Brain pericyte (primary cell): ENCODE measurements at regions not wholly inside any gene's neighbourhood (a gene's known extent, or its start where the extent isn't known, plus 50 kb on each side); places are given as distances from the start of the nearest gene placed in this dataset.
"Not testable (repeated sequence)": the region's sequence is repeated elsewhere in the genome, so short reads cannot be mapped to it uniquely, and the experiment has no call there.

Experiments
- DNase-seq: peaks from one replicate; pipeline ENCODE4 v3.0.0-alpha.2; 2012; ENCODE audit warnings: low read depth, low spot score

- DNase-seq = not testable (repeated sequence)
Observed at GRCh38 chr2:91604629-91605028, 2913.2 kb downstream of the RPIA start.

GRCh38 chr2:91623739-91624138, 2932.3 kb downstream of the RPIA start:
- DNase-seq = not testable (repeated sequence)

GRCh38 chr2:91628471-91628870, 2937.0 kb downstream of the RPIA start:
- not testable (repeated sequence) for DNase-seq

GRCh38 chr2:91657193-91657592, 2965.7 kb downstream of the RPIA start:
- DNase-seq = peak; percentile 5

- DNase-seq = not testable (repeated sequence)
Observed at GRCh38 chr2:91658336-91658735, 2966.9 kb downstream of the RPIA start.

GRCh38 chr2:91659189-91659916, 2967.9 kb downstream of the RPIA start:
- not testable (repeated sequence) for DNase-seq

- DNase-seq = not testable (repeated sequence)
Observed at GRCh38 chr2:91659917-91660275, 2968.4 kb downstream of the RPIA start.

- not testable (repeated sequence) for DNase-seq
Observed at GRCh38 chr2:91667341-91667740, 2975.9 kb downstream of the RPIA start.

- DNase-seq = not testable (repeated sequence)
Observed at GRCh38 chr2:91685541-91685940, 2994.1 kb downstream of the RPIA start.

- not testable (repeated sequence) for DNase-seq
Observed at GRCh38 chr2:91686046-91686445, 2994.6 kb downstream of the RPIA start.
